Glomerular visceral epithelial cell (primary cell): ENCODE measurements at regions not wholly inside any gene's neighbourhood (a gene's known extent, or its start where the extent isn't known, plus 50 kb on each side); places are given as distances from the start of the nearest gene placed in this dataset.

Experiments
- DNase-seq: peaks from one replicate; pipeline ENCODE4 v3.0.0-alpha.2; 2016; ENCODE audit errors: extremely low spot score

- DNase-seq, result no peak
Measured at GRCh38 chr2:18009891-18010290, 131.4 kb downstream of the KCNS3 start.

DNA sequence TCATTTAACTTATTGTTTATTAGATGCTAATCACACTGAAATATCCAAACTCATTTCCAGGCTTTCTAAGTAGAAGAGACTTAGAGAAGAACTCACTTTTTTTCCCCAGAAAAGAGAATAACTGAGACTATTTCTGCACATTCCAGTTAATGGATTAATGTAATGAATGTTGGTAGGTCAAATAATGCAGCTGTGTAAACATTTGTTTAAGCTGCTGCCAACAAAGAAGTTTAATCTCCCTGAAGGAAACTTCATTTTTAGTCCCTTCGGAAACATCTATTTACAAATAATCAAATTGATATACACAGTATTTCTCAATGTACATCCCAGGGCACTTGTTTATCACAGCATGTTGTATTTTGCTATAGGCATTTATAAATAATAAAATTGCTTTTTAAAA is 126.9 kb downstream of the KCNS3 start:
- DNase-seq, result no peak

DNA sequence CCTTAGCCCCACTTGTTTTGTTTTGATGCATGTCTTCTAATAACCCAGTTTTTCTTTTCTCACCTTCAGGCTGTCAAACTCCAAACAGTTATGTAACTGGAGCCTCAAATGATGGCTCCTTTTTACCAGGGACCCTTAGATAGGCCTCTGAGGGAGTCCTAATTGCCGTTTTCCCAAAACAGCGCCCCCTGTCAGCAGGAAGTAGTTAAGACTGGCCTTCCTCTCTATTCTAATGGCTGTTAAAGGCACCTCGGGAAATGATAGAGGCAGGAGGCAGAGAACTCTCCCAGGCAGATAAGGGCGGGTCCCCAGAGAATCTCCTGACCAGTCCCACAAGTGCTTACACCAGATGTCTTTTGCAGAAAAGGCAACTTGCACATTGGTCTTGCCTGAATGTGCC is 123.2 kb downstream of the KCNS3 start:
- no peak for DNase-seq

DNA sequence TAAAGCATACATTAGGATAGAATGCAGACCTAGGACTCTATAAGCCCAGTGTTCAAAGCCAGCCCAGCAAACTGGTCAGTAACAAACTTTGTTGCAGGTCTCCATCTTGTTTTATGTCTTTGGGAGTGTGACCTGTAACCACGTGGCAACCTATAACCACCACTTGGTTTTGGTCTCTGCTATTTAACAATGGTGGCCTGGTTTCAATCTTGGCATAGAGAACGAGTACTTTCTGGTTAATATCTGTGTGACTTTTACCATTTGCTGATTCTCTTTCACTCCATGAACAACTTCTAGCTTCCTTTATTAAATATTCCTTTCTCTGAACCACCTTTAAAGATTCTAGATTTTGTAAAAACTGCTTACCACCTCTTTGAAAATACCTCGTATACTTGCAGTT is 118.5 kb downstream of the KCNS3 start:
- no peak for DNase-seq

DNA sequence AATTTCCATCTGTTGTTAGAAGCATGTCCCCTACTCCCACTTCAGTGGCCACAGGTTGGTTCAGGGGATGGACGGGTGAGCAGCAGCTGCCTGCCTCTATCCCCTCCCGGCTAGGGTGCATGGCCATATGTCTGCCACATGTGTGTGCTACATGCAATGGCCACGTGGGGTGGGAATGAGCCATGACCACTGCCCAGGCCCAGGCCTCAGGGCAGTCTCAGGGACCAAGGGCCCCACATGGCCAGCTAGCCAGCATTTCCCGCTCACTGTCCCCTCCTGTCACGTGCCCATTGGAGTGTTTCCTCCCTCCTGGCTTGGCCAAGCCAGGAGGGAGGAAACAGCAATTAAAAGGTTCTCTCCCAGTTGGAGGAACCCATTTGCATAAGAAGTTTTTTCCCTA is 117.1 kb downstream of the KCNS3 start:
- no peak for DNase-seq
